Jurkat, Clone E6-1 (cell line): ENCODE measurements at regions not wholly inside any gene's neighbourhood (a gene's known extent, or its start where the extent isn't known, plus 50 kb on each side); places are given as distances from the start of the nearest gene placed in this dataset.

ENCODE experiments used
- DNase-seq: peaks from one replicate; pipeline ENCODE4 v3.0.0-alpha.2; 2011; ENCODE audit warnings: low read depth, low spot score
- H3K4me3 ChIP-seq: 2 replicates; pipeline ENCODE4 v1.5.1; 2011; ENCODE audit warnings: mild to moderate bottlenecking, low read length, control low read depth, moderate library complexity

DNA sequence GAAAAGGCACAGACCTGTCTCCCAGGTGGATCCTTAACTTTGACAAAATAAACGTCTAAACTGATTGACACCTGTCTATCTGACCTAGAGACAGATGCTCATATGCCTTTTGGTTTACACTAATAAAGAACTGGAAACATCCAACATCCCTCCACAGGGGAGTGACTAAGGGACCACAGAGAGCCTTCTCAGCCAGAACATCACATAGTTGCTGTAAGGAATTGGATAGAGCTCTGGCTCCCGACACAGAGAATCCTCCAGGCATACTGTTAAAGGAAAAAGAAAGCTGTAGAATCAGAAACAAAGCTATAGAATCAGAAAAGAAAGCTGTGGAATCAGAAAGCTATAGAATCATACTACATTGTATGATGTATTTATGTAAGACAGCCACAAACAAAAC is 258.8 kb downstream of the STK31 start:
- H3K4me3 ChIP-seq: no peak overlapping the region
- no peak for DNase-seq

DNA sequence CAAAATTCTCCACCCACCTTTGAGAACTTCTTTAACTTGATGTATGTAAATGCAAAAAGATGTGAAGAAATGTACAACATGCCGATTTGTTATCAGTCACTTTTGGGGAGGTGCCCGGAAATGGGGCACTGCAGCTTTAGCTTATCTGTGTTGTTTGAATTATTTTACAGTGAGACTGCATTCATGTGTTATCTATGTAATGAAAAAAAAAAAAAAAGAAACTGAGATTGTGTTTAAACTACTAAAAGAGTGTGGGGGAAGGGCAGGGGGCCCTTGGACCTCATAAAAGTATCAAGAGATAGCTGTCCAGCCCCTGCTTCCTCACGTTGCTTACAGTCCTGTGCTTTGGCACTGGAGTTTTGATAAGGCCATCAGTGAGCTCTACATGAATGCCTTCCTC is 259.4 kb downstream of the STK31 start:
- DNase-seq: no peak

DNA sequence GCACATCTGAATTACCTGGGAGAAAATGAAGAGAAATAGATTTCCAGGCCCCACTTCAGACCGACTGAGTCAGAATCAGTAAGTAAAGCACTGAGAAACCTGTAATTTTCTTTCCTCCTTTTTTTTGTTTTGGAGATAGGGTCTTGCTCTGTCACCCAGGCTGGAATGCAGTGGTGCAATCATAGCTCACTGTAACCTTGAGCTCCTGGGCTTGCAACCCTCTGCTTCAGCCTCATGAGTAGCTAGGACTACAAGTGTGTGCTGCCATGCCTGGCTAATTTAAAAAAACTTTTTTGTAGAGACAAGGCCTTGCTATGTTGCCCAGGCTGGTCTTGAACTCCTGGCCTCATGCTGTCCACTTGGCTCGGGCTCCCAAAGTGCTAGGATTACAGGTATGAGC is 260.2 kb downstream of the STK31 start:
- no peak overlapping the region for H3K4me3 ChIP-seq
- DNase-seq: no peak

More for the DNA sequence above, 259.4 kb downstream of the STK31 start:
- H3K4me3 ChIP-seq: no peak overlapping the region

DNA sequence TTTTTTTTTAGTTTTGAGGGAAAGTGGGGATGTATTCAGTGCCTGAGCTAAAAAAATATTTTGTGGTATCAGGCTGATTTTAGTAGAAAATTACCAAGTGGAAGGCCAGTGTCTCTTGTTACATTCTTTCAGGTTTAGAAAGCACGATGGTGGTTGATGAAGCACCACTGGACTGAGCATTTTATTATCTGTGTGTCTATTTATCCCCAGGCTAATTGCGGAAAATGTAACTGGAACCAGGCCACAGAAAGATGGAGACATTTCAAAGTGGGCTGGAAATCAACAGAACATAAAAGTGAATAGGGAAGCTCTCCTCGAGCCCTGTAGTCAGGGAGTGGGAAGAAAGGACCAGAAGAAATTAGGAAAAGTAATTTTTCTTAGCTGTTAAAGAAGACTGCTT is 261.0 kb downstream of the STK31 start:
- no peak for DNase-seq
- H3K4me3 ChIP-seq: no peak overlapping the region

DNA sequence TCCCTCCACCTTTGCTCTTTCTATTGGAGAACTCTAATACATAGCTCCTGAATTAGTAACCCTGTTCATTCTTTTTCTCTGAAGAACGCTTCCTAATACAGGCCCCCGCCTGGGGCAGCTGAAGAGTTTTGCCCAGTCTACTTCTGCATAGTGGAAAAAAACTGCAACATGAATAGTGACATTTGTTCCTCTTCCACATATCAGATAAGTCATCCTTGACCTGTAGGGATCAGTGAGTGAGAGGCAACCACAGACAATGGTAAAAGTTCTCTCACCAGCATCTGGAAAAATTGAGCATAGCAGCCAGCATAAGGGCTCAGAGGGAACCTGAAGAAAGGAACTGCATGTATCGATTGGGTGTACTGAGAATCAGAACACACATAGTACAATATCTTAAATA is 262.0 kb downstream of the STK31 start:
- no peak overlapping the region for H3K4me3 ChIP-seq
- no peak for DNase-seq

DNA sequence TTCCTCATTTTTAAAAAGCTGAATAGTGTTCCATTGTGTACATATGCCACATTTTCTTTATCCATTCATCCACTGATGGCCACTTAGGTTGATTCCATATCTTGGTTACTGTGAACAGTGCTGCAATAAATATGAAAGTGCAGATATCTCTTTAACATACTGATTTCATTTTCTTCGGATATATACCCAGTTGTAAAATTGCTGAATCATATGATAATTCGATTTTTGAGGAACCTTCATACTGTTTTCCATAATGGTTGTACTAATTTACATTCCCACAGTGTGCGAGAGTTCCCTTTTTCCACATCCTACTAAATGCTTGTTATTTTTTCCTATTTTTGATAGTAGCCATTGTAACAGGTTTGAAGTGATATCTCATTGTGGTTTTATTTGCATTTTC is 263.2 kb downstream of the STK31 start:
- DNase-seq: no peak
- H3K4me3 ChIP-seq: no peak overlapping the region

DNA sequence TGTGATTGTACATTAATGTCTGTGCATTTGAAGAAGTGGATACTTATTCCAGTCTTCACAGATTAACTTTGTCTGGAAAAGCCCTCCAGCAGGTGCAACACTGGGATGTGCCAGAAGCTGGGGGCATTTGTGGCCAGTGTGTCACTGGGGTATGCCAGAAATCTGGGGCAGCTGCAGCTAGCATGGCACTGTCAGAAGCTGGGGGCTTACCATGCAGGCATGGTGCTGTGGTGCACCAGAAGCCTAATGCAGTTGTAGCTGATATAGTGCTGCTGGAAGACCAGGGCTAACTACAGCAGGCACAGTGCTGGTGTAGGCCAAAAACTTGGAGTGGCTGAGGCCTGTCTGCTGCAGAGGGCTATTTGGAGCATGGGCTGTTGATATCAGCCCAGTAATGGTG is 270.1 kb downstream of the STK31 start:
- H3K4me3 ChIP-seq: no peak overlapping the region
- DNase-seq: no peak

DNA sequence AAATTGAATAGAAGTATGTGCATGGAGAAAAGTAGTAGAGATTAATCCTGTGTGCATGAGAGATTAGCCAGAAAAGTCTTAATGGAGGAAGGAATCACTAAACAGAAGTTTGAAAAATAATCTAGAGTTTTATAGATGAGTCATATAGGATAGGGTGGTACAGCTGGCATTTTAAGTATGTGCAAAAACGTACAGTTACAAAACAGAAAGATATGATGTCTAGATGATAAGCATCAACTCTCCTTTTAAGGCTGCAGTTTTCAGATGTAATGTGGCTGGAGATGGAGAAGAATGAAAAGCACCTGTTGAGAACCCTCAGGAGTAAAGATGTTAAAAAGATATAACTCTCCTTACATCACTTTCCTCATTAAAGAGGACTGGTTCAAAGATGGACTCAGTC is 271.3 kb downstream of the STK31 start:
- H3K4me3 ChIP-seq: no peak overlapping the region
- no peak for DNase-seq

DNA sequence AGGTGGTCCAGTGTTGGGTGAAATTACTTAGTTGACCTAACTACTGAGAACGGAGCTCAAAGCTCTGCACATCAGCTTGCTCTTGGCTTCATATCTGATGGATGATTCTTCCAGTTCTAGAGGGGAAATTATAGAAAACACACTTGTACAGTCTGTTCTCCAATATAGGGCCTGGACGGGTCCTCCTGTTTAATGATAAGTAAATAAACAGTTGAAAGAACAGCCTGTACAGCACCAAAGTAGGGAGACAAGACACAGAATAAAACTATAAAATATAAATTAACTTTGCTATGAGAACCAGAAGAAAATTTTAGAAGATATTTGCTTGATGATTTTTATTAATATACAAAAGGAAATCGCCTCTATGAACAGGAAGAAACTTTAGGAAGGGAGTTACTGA is 271.7 kb downstream of the STK31 start:
- no peak for DNase-seq
- H3K4me3 ChIP-seq: no peak overlapping the region

DNA sequence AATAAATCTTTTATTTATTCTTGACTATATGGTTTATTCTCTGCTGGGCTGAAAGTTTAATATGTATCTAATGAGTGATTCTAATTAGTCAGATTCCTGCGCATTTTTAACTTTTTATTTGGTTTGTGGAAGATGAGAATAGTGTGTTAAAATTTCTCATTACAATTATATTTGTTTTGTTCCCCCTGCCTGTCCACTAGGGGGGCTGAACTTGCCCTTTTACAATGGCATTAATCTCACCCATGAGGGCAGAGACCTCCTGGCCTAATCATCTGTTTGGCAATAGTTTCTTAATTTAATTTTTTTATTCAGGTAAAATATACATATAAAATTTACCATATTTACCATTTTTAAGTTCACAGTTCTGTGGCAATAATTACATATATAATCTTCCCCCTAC is 278.5 kb upstream of the NPY start:
- DNase-seq: no peak
- H3K4me3 ChIP-seq: no peak overlapping the region

DNA sequence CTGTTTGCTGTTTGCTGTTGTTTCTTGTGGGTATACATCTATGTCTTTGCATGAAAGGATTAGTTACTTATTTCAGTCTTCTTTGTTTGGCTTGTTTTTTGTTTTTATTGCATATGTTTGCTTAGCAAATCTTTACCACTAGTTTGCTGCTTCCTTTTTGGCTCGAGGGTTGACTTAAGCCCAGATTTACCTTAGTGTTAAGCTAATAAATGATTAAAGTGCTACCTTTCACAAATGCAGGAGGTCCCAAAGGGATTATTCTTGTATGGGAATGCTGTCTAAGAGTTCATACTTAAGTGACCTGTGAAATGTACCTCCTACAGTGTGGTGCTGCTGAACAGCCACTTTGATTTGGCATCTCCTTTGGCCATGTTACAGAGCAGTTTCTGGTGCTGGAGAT is 273.5 kb upstream of the NPY start:
- H3K4me3 ChIP-seq: no peak overlapping the region
- no peak for DNase-seq

DNA sequence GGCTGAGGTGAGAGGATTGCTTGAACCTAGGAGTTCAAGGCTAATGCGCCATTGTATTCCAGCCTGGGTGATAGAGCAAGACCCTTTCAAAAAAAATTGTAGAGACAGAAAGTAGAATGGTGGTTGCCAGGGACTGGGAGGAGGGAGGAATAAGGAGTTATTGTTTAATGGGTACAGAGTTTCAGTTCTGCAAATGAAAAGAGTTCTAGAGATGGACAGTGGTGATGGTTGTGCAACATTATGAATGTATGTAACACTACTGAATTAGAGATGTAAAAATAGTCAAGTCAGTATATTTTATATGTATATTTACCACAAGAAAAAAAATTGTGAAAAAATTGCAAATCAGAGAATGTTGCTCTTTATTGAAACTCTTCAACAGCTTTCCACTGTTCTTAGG is 266.5 kb upstream of the NPY start:
- DNase-seq: no peak
- H3K4me3 ChIP-seq: no peak overlapping the region

DNA sequence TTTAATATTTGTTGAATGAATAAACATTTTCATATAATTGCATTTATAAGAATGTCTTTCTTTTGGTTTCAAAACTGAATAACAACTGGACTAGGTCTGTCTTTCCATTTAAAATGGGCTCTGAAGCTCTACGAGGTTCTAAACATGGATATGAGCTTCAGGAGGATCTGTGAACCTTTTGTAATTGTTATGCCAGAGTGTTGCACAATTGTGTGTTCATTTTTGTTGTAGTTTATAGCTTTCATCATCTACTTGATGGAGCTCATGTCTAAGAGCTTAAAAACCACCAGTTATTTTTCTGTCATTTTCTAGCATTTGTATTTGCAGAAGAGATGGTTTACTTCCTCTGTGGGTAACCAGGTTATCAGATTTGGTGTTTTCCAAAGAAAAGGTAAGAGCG is 265.7 kb upstream of the NPY start:
- DNase-seq: no peak
- no peak overlapping the region for H3K4me3 ChIP-seq

DNA sequence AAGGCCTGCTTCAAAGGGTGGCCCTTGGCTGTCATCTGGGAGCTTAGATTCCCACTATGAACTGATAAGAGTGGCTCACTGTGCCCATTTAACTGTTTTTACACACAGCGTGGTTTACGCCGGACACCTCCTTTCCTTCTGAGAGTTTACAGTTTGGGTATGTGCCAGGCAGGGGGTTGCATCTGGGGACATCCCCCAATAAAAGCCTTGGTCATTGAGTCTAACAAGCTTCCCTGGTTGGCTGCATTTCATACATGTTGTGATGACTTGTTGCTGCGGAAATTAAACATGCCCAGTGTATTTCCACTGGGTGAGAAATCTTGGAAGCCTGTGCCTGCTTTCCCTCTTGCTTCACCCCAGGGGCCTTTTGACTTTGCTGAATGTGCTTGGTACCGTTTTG is 264.1 kb upstream of the NPY start:
- DNase-seq: no peak
- no peak overlapping the region for H3K4me3 ChIP-seq

DNA sequence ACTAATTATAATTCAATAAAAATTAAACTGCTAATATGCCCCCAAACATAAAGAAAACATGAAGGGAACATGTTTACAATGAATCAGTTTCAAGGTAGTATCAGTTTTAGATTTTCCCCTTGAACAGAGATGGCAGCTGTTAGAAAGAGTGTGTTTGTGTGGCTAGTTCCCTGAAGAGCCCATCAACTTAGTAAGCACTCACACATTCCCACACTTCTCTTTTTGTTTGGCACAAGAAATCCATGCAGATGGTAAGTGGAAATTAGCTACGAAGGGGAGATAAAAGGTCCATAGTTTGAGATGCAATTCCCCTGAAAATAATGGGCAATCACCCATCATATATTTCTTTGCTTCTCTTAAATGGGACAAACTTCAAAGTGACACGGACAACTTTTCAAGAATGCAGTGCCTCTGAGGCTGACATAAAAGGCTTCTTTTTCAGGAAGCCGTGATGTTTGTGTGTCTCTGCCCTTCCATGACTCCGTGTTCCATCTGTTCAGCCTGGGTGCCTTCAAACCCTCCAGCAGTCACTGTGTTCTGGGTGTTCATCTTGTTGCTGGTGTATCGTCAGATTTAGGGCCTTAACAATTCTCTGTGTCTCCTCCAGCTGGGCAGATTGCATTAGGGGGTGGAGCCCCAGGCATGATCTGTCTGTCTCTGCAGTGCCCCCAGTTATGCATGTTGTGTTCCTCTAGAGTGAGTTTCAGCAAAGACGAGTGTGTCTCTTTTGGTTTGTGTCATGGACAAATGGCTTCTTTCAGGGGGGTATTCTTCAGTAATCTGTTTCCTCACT is 259.5 kb upstream of the NPY start:
- no peak for DNase-seq
- H3K4me3 ChIP-seq: no peak overlapping the region

DNA sequence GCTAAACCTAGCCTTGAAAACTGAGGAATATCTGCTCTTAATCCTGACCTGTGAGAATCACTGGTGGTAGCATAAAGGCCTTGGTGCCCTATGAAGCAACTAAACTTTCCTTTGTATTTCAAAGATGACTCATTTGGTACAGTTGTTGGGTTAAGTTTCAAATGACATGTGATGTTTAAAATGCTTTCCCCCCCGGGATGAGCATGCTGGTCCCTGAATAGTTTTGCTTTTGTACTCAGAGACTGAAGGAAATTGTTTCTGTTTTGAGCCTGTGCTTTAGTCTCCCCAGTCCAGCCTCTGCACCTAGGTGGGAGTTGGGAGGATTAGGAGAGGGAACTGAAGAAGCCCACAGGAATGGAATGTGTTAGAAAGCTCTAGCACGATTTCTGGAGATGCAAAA is 258.9 kb upstream of the NPY start:
- H3K4me3 ChIP-seq: no peak overlapping the region
- DNase-seq: no peak

DNA sequence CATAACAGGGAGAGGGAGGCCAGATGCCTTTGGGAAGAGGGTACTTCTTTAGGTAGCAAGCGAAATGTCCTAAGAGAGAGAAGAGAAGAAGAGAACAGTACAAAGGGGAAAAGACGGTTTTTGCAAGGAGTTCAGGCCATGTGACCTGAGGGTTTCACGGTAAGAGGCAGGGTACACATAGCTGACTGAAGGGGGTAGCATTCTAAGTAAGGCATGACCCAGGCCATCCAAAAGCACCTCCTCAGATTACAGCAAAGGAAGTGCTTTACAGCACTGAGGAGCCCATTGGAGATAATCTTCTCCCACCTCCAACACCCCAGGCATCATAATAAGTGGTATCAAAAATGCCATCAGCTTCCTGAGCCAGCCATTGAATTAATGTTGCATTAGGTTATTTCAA is 258.2 kb upstream of the NPY start:
- H3K4me3 ChIP-seq: no peak overlapping the region
- DNase-seq: no peak

DNA sequence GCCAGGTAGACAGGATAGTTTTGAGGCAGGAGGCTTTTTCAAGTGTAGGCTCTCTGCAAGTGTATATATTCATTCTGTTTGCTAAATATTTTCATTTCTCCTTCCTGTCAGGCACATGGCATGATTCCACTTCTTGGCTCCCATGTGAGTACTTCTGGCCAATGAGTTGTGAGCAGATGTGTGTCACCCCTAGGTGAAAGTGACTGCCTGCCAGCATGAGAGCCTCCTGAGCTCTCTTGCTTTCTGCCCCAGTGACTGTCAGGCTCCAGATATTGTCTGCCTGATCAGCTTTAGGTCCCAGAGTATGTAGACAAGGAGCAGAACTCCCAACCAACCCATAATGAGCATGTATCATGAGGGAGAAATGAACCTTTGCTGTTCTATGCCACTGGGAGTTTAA is 257.6 kb upstream of the NPY start:
- no peak overlapping the region for H3K4me3 ChIP-seq
- DNase-seq: no peak

DNA sequence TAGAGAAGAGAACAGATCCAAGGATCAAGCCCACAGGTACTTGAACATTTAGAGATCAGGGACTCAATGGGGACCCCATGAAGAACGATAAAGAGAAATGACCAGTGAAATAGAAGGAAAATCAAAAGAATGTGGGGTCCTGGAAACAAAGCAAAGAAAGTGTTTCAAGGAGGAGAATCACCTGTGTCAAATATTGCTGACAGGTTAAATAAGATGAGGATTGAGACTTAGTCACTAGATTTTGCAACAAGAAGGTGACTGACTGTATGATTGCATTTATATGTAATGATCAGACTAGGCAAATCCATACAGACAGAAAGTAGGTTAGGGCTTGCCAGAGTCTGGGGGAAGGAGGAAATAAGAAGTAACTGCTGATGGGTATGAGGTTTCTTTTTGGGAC is 254.9 kb upstream of the NPY start:
- no peak for DNase-seq
- H3K4me3 ChIP-seq: no peak overlapping the region

DNA sequence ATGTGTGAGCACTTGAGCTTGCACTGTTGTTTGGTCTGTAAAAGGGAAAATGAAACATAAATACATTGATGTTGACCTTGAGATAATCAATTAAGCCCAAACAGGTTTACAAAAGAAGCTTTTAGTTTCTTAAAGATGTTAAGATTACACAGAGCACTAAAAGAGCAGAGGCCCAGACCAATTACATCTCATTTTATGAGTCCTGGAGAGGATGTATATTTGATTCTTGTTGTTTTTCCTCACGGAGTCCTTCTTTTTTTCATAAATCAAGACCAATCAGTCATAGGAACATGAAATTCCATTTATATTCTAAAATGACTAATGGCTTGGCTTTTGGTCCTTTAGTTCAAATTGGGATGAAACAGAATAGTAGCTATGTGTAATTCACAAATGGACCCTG is 249.7 kb upstream of the NPY start:
- DNase-seq: no peak
- no peak overlapping the region for H3K4me3 ChIP-seq

DNA sequence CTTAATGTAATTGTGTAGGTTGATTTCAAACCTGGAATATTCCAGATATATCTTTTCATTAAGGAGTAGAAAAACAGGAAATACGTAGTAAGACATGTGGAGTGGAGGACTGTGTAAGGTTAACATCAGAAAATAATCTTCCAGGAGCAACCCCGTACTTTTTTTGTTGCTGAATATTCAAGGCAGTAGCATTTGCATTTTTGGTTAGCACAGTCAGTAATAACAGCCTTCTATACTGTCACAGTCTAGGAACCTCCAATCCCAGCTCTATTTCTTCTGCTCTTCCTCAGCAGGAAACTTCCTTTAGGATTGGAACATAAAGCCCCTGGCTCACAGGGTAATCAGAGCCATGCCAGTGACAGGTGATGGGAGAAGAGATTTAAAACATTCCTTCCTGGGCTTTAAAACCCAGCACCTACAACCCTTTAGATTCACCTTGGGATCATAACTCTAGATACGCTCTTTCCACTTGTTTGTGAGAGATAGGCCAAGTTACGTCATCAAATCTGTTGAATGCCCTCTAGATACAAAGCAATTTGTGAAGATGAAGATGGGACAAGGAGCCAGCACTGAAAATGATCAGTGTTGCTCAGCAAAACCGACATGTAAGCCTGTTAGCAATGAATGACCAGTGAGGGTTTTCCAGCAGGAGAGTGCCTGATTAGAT is 248.5 kb upstream of the NPY start:
- no peak overlapping the region for H3K4me3 ChIP-seq
- no peak for DNase-seq
